ENCODE measurements at regions not wholly inside any gene's neighbourhood (a gene's known extent, or its start where the extent isn't known, plus 50 kb on each side); places are given as distances from the start of the nearest gene placed in this dataset.

DNA sequence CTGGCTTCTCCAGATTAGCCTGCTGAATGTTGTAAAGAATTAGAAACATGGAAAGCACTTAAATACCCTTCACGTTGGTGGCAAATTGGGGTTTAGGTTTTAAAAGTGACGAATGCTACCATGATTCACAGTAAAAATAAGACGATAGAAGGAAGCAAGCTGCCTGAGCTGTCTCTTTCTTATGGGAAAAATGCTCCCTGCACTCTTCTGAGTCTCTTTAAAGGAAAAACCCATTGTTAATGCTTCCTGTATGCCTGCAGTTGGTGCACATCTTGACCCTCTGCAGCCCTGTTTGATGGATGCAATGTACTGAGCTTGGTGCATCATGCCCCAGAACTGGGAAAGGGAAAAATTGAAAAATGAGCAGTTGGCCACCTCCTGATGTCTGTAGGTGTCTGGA lies 258.6 kb upstream of the RASGRP1 start:
- TF ChIP-seq POLR2AphosphoS5 (IDR thresholded peaks at IDR 0.05) (no peak), CTCF (IDR thresholded peaks at IDR 0.05; ENCODE audit: poor library complexity, severe bottlenecking) (no peak), RAD21 (conservative IDR thresholded peaks at IDR 0.05) (no peak), EZH2 (IDR thresholded peaks at IDR 0.05; ENCODE audit: borderline replicate concordance, insufficient read depth, low read length, poor library complexity, severe bottlenecking) (no peak), TAF1 (IDR thresholded peaks at IDR 0.05; ENCODE audit: low read depth) (no peak)
- TF ChIP-seq, protein P1, sequence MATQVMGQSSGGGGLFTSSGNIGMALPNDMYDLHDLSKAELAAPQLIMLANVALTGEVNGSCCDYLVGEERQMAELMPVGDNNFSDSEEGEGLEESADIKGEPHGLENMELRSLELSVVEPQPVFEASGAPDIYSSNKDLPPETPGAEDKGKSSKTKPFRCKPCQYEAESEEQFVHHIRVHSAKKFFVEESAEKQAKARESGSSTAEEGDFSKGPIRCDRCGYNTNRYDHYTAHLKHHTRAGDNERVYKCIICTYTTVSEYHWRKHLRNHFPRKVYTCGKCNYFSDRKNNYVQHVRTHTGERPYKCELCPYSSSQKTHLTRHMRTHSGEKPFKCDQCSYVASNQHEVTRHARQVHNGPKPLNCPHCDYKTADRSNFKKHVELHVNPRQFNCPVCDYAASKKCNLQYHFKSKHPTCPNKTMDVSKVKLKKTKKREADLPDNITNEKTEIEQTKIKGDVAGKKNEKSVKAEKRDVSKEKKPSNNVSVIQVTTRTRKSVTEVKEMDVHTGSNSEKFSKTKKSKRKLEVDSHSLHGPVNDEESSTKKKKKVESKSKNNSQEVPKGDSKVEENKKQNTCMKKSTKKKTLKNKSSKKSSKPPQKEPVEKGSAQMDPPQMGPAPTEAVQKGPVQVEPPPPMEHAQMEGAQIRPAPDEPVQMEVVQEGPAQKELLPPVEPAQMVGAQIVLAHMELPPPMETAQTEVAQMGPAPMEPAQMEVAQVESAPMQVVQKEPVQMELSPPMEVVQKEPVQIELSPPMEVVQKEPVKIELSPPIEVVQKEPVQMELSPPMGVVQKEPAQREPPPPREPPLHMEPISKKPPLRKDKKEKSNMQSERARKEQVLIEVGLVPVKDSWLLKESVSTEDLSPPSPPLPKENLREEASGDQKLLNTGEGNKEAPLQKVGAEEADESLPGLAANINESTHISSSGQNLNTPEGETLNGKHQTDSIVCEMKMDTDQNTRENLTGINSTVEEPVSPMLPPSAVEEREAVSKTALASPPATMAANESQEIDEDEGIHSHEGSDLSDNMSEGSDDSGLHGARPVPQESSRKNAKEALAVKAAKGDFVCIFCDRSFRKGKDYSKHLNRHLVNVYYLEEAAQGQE (IDR thresholded peaks at IDR 0.05; ENCODE audit: borderline replicate concordance), result no peak
